Ascending aorta (tissue), 2 donors: ENCODE measurements at regions not wholly inside any gene's neighbourhood (a gene's known extent, or its start where the extent isn't known, plus 50 kb on each side); places are given as distances from the start of the nearest gene placed in this dataset.

Experiments used
- DNase-seq, 2 donors: peaks; one replicate each; pipeline ENCODE4 v3.0.0-alpha.2; 2019; ENCODE audit warnings: low spot score in 2 of 2
- H3K27ac ChIP-seq, 2 donors: fragments of 200-600 bp; sonication (generic); one replicate each; pipeline ENCODE4 v1.5.1; 2016 to 2017; ENCODE audit warnings: mild to moderate bottlenecking in 1 of 2
- H3K27me3 ChIP-seq: fragments of 200-600 bp; sonication (generic); one replicate; pipeline ENCODE4 v1.5.1; 2017
- H3K36me3 ChIP-seq, 2 donors: fragments of 200-600 bp; sonication (generic); one replicate each; pipeline ENCODE4 v1.5.1; 2016
- H3K4me1 ChIP-seq, 2 donors: fragments of 200-600 bp; sonication (generic); one replicate each; pipeline ENCODE4 v1.5.1; 2016 to 2017; ENCODE audit warnings: mild to moderate bottlenecking in 1 of 2
- H3K4me3 ChIP-seq, 2 donors: fragments of 200-600 bp; sonication (generic); one replicate each; pipeline ENCODE4 v1.5.1; 2016 to 2017; ENCODE audit warnings: mild to moderate bottlenecking in 1 of 2
- H3K9me3 ChIP-seq, 2 donors: fragments of 200-600 bp; sonication (generic); one replicate each; pipeline ENCODE4 v1.5.1; 2016
- intact Hi-C: fragments of 100-400 bp; cut with DNase I; formaldehyde crosslinking; loops from one replicate; pipeline ENCODE4 v1.15.1; 2023
- TF ChIP-seq, protein P1 (sequence below), 3 experiments: fragments of 200-600 bp in 2 of 3; fragments of 450-650 bp in 1 of 3; sonication (generic) in 2 of 3; IDR thresholded peaks; one replicate each; pipeline ENCODE4 v1.5.1; 2016 to 2019; ENCODE audit warnings: antibody characterized with exemption in 3 of 3, mild to moderate bottlenecking in 1 of 3, moderate library complexity in 1 of 3

DNA sequence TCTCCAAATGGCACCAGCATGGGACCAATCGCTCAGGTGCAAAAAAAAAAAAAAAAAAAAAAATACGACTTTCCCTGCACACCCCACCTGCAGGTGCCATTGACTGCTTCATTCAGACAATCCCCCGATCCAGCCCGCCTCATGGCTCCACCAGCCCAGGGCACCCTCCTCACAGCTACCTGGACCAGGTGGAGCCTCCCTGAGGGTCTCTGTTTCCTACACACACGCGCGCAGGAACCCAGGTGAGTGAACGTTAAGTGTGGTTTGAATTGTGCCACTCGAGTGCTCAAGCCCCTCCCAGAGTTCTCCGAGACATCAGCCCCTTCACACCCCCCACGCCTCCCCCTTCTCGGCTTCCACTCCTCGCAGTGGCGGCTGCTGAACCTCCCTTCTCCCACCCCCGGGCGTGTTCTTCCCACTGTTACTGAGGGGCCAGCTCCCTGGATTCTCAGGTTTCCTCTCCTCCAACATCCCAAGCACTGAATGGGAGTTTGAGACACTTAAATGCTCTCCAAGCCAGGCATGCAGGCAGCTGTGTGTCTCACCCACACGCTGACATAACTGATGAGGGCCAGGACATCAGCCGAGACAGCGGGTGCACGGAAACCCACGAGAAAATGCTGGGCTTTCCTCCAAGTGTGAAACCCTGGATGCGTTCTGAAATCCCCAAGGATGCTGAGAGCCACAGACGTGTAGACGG is 88.8 kb upstream of the SNTG2 start:
- H3K4me1 ChIP-seq = no peaks in the 10 kb centered on the region
- TF ChIP-seq, protein P1, sequence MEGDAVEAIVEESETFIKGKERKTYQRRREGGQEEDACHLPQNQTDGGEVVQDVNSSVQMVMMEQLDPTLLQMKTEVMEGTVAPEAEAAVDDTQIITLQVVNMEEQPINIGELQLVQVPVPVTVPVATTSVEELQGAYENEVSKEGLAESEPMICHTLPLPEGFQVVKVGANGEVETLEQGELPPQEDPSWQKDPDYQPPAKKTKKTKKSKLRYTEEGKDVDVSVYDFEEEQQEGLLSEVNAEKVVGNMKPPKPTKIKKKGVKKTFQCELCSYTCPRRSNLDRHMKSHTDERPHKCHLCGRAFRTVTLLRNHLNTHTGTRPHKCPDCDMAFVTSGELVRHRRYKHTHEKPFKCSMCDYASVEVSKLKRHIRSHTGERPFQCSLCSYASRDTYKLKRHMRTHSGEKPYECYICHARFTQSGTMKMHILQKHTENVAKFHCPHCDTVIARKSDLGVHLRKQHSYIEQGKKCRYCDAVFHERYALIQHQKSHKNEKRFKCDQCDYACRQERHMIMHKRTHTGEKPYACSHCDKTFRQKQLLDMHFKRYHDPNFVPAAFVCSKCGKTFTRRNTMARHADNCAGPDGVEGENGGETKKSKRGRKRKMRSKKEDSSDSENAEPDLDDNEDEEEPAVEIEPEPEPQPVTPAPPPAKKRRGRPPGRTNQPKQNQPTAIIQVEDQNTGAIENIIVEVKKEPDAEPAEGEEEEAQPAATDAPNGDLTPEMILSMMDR (IDR thresholded peaks at IDR 0.05) = no peak
- no peak for DNase-seq
- intact Hi-C loops = no loop called here
- H3K9me3 ChIP-seq = no peaks in the 10 kb centered on the region
- H3K27ac ChIP-seq = no peak overlapping the region
- H3K27me3 ChIP-seq = no peaks in the 10 kb centered on the region
- no peak overlapping the region for H3K4me3 ChIP-seq
- no peaks in the 10 kb centered on the region for H3K36me3 ChIP-seq

DNA sequence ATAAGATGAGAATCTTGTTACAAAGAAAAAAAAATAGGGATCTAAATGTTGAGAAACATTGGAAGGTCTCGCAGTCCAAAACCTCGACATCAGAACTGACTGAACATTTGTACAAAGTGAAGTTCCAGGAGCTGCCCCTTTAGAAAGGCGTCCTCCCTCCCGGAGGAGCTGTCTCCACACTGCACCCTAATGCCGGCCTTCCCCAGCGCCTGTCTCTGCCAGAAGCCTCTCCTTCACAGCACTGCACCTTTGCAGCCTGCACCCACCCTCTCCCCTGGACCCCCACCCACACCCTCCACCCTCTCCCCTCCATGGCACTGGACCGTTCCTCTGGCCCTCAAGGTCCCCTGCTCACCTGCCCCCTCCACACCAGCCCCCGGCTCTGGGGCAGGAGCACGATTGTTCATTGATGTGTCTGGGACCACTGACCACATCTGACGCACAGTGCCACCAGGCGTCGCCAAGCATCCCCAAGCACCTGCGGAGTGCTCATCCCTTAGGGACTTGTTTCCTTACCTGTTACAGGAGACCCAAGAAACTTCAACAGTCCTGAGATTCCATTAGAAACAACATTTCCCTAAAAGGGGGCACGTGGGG is 90.3 kb upstream of the SNTG2 start:
- H3K4me3 ChIP-seq = no peak overlapping the region
- H3K27ac ChIP-seq = no peak overlapping the region
- H3K9me3 ChIP-seq = no peaks in the 10 kb centered on the region
- no peak for DNase-seq
- no peaks in the 10 kb centered on the region for H3K4me1 ChIP-seq
- no peaks in the 10 kb centered on the region for H3K27me3 ChIP-seq
- intact Hi-C loops = no loop called here
- TF ChIP-seq, protein P1 (IDR thresholded peaks at IDR 0.05) = no peak
- H3K36me3 ChIP-seq = no peaks in the 10 kb centered on the region

DNA sequence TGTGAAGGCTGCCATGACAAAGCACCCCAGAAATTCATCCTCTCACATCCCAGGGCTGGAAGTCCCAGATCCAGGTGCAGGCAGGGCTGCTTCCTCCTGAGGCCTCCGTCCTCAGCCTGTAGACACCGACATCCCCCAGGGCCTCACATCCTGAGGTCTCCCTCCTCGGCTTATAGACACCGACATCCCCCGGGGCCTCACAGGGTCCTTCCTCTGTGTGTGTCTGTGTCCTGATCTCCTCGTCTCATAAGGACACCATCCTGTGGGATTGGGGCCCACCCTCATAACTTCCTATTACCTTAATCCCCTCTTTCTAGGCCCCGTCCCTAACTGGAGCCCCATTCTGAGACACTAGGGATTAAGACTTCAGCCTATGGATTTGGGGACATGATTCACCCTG is 92.0 kb upstream of the SNTG2 start:
- no peak for DNase-seq
- Histone ChIP-seq H3K9me3 (no peaks in the 10 kb centered on the region), H3K27ac (no peak overlapping the region), H3K36me3 (no peaks in the 10 kb centered on the region), H3K27me3 (no peaks in the 10 kb centered on the region), H3K4me3 (no peak overlapping the region), H3K4me1 (no peaks in the 10 kb centered on the region)
- TF ChIP-seq, protein P1 (IDR thresholded peaks at IDR 0.05) = no peak
- intact Hi-C loops = loop anchor here (10.0 kb wide), 1 partner anchor 686 kb away; no protein-coding TSS in a partner anchor

DNA sequence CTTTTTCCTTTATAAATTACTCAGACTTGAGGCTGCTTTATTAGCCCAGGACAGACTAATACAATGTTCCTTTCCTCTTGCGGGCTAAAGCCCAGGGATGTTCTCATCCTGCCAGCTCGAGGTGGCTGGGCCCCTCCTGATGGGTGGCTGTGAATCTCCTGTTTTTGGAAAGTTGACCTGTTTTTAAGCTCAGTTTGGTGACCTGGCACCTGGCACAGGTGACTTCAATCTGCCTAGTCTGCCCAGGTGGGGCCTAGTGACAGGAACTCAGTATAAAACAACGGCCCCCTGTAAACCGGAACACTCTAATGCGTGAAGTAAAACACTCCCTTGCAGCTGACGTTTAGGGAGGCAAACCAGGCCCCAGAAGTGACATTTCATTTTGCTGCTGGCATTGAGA is 92.7 kb upstream of the SNTG2 start:
- Histone ChIP-seq H3K4me1 (no peaks in the 10 kb centered on the region), H3K27ac (no peak overlapping the region), H3K4me3 (no peak overlapping the region), H3K9me3 (no peaks in the 10 kb centered on the region), H3K36me3 (no peaks in the 10 kb centered on the region), H3K27me3 (no peaks in the 10 kb centered on the region)
- TF ChIP-seq, protein P1 (IDR thresholded peaks at IDR 0.05) = no peak
- DNase-seq = no peak
- intact Hi-C loops = loop anchor here (10.0 kb wide), 1 partner anchor 687 kb away; no protein-coding TSS in a partner anchor

DNA sequence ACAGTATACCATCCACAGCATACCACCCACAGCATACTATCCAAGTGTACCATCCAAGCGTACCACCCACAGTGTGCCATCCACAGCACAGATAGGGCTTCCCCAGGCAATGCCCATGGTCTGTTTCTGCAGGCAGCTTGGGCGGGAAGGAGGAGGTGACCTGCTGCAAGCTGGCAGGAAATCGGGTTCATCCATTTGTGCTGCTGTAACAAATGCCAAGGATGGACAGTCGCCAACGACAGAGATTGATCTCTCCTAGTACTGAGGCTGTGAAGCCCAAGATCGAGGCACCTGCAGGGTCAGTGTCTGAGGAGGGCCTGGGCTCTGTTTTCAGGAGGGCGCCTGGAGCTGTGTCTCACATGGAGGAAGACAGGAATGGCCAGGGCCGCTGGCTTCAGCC is 93.6 kb upstream of the SNTG2 start:
- no peak overlapping the region for H3K27ac ChIP-seq
- H3K27me3 ChIP-seq = no peaks in the 10 kb centered on the region
- H3K9me3 ChIP-seq = no peaks in the 10 kb centered on the region
- TF ChIP-seq, protein P1 (IDR thresholded peaks at IDR 0.05) = no peak
- no peaks in the 10 kb centered on the region for H3K36me3 ChIP-seq
- DNase-seq = no peak
- intact Hi-C loops = loop anchor here (10.0 kb wide), 1 partner anchor 688 kb away; no protein-coding TSS in a partner anchor
- H3K4me3 ChIP-seq = no peak overlapping the region
- H3K4me1 ChIP-seq = no peaks in the 10 kb centered on the region
